ENCODE measurements at regions not wholly inside any gene's neighbourhood (a gene's known extent, or its start where the extent isn't known, plus 50 kb on each side); places are given as distances from the start of the nearest gene placed in this dataset.

DNA sequence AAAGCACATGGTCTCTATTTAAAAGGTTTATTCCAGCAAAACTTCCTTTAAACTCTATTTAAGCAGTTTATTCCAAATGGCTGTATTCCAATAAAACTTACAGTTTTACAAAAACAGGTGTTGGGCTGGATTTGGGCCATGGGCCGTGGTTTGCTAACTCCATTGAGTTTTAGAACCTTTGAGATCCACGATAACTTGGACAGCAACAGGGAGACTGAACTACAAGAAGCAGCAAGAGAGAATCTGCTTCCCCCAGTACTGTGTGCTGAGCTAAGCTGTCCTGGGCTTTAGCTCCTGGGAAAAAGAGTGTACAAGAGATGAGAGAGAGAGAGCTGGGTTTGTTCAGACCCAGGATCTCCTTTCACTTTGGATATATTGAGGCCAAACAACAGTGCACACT, 204.0 kb upstream of the CELF2 start:
- no peak for TF ChIP-seq GATA3 (IDR thresholded peaks at IDR 0.05; ENCODE audit: low read depth, low read length)
- no peak for TF ChIP-seq GATA2 (IDR thresholded peaks at IDR 0.05; ENCODE audit: low read depth, low read length)

All from SH-SY5Y (cell line).